DND-41 (cell line): ENCODE measurements at regions not wholly inside any gene's neighbourhood (a gene's known extent, or its start where the extent isn't known, plus 50 kb on each side); places are given as distances from the start of the nearest gene placed in this dataset.

Experiments used
- CTCF ChIP-seq: IDR thresholded peaks from 2 replicates; pipeline ENCODE4 v1.5.1; 2012; ENCODE audit warnings: borderline replicate concordance, low read length, moderate library complexity, mild to moderate bottlenecking; ENCODE audit not compliant: poor library complexity, severe bottlenecking; ENCODE audit errors: extremely low read depth
- EZH2 ChIP-seq: IDR thresholded peaks from 3 replicates; pipeline ENCODE4 v1.6.1; 2012; ENCODE audit warnings: borderline replicate concordance, low read depth, mild to moderate bottlenecking, moderate library complexity, low read length, inconsistent platforms; ENCODE audit not compliant: severe bottlenecking

DNA sequence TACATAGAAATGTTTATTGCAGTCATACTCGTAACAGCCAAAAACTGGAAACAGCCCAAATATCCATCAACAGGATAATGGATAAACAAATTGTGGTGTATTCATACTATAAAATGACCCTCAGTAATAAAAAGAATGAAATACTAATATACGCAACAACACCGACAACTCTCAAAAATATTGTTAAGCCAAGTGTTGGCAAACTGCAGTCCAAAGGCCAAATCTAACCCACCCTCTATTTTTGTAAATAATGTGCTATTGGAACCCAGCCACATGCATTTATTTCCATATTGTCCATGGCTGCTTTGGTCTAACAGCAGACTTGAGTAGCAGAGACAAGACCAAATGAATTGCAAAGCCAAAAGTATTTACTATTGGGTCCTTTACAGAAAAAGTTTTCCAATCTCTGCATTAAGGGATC is 151.0 kb downstream of the MREG start:
- TF ChIP-seq CTCF (no peak), EZH2 (no peak)
